ENCODE measurements at regions not wholly inside any gene's neighbourhood (a gene's known extent, or its start where the extent isn't known, plus 50 kb on each side); places are given as distances from the start of the nearest gene placed in this dataset.

DNA sequence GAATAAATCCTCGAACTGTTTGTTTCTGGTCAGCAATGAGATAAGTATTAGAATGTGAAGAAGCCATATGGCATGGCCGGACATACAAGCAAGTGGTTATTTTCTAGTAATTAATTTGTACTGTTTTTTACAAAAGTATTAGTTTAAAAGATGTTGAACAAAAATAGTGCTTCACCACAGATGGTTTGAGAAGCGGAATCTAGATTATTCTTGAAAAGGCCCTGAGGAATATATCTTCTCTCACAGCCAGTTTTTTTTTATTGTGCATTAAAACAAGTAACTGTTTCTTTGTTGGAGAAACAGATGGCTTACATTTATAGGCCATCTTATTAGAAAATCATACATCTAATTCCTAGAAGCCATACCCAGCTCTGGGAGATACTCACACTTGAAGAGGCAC, 153.3 kb downstream of the TMEM26 start:
- TF ChIP-seq CTCF (IDR thresholded peaks at IDR 0.05) = no peak
- TF ChIP-seq POLR2A (IDR thresholded peaks at IDR 0.05) = no peak

Measured in testis (tissue), 2 donors.